Prostate gland (tissue), 2 donors: ENCODE measurements at regions not wholly inside any gene's neighbourhood (a gene's known extent, or its start where the extent isn't known, plus 50 kb on each side); places are given as distances from the start of the nearest gene placed in this dataset.

Source experiments
- POLR2A ChIP-seq: fragments of 450-650 bp; IDR thresholded peaks from one replicate; pipeline ENCODE4 v1.6.1; 2016; ENCODE audit warnings: antibody characterized with exemption, mild to moderate bottlenecking
- TF ChIP-seq, protein P1 (sequence below), 4 experiments: fragments of 200-600 bp in 2 of 4; fragments of 450-650 bp in 2 of 4; sonication (generic) in 2 of 4; IDR thresholded peaks; 1 replicate in 3 of 4; 2 replicates in 1 of 4; pipeline ENCODE4 v1.5.1; 2016 to 2019; ENCODE audit warnings: antibody characterized with exemption in 4 of 4, mild to moderate bottlenecking in 2 of 4, moderate library complexity in 2 of 4

DNA sequence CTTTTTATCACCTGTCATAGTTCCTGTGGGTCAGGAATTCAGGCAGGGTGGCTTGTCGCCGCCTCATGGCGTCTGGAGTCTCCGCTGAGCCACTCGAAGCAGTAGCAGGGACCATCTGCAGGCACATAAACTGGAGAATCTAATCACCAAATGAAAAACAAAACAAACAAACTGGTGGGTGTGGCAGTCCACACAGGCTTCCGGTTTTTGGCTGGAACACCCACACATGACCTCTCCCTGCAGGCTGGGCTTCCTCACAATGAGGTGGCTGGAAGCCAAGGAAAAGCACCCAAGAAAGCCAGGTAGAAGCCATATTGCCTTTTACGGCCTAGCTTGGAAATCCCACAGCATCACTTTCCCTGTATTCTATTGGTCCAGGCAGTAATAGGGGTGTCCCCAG is 197.0 kb downstream of the SYK start:
- TF ChIP-seq, protein P1, sequence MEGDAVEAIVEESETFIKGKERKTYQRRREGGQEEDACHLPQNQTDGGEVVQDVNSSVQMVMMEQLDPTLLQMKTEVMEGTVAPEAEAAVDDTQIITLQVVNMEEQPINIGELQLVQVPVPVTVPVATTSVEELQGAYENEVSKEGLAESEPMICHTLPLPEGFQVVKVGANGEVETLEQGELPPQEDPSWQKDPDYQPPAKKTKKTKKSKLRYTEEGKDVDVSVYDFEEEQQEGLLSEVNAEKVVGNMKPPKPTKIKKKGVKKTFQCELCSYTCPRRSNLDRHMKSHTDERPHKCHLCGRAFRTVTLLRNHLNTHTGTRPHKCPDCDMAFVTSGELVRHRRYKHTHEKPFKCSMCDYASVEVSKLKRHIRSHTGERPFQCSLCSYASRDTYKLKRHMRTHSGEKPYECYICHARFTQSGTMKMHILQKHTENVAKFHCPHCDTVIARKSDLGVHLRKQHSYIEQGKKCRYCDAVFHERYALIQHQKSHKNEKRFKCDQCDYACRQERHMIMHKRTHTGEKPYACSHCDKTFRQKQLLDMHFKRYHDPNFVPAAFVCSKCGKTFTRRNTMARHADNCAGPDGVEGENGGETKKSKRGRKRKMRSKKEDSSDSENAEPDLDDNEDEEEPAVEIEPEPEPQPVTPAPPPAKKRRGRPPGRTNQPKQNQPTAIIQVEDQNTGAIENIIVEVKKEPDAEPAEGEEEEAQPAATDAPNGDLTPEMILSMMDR (IDR thresholded peaks at IDR 0.05) = no peak
- no peak for TF ChIP-seq POLR2A
